DMS53 (cell line): ENCODE measurements at regions not wholly inside any gene's neighbourhood (a gene's known extent, or its start where the extent isn't known, plus 50 kb on each side); places are given as distances from the start of the nearest gene placed in this dataset.

Experiments
- DNase-seq: peaks from one replicate; lab custom pipeline; 2025; lab: John Stamatoyannopoulos, UW

GRCh38 chr18:28711096-28711495 is 534.2 kb upstream of the CDH2 start:
- no peak for DNase-seq

- DNase-seq, result no peak
These were observed 530.1 kb upstream of the CDH2 start for GRCh38 chr18:28707006-28707405.

- no peak for DNase-seq
These were observed 529.5 kb upstream of the CDH2 start for GRCh38 chr18:28706397-28706796.

- DNase-seq, result no peak
These were observed 528.6 kb upstream of the CDH2 start for GRCh38 chr18:28705482-28705881.

GRCh38 chr18:28692337-28692736 is 515.4 kb upstream of the CDH2 start:
- DNase-seq, result no peak

- DNase-seq, result no peak
These were observed 514.5 kb upstream of the CDH2 start for GRCh38 chr18:28691496-28691840.

- DNase-seq, result no peak
These were observed 514.0 kb upstream of the CDH2 start for GRCh38 chr18:28690836-28691495.

GRCh38 chr18:28690100-28690499 is 513.2 kb upstream of the CDH2 start:
- no peak for DNase-seq

- no peak for DNase-seq
These were observed 512.7 kb upstream of the CDH2 start for GRCh38 chr18:28689588-28689987.

GRCh38 chr18:28684746-28685355 is 507.9 kb upstream of the CDH2 start:
- DNase-seq, result no peak

GRCh38 chr18:28682912-28683311 is 506.0 kb upstream of the CDH2 start:
- DNase-seq, result no peak

- no peak for DNase-seq
These were observed 492.2 kb upstream of the CDH2 start for GRCh38 chr18:28669165-28669564.

- no peak for DNase-seq
These were observed 489.3 kb upstream of the CDH2 start for GRCh38 chr18:28666216-28666615.

GRCh38 chr18:28657961-28658360 is 481.0 kb upstream of the CDH2 start:
- DNase-seq, result no peak

GRCh38 chr18:28652654-28653053 is 475.7 kb upstream of the CDH2 start:
- DNase-seq, result no peak

- no peak for DNase-seq
These were observed 474.4 kb upstream of the CDH2 start for GRCh38 chr18:28651298-28651697.

- DNase-seq, result no peak
These were observed 473.9 kb upstream of the CDH2 start for GRCh38 chr18:28650860-28651259.

GRCh38 chr18:28647961-28648360 is 471.0 kb upstream of the CDH2 start:
- no peak for DNase-seq

- peak; percentile 13 for DNase-seq
These were observed 461.0 kb upstream of the CDH2 start for GRCh38 chr18:28637897-28638296.

GRCh38 chr18:28635530-28635929 is 458.6 kb upstream of the CDH2 start:
- DNase-seq, result no peak

GRCh38 chr18:28626756-28627155 is 449.8 kb upstream of the CDH2 start:
- DNase-seq, result no peak

GRCh38 chr18:28607991-28608390 is 431.1 kb upstream of the CDH2 start:
- no peak for DNase-seq

- no peak for DNase-seq
These were observed 429.8 kb upstream of the CDH2 start for GRCh38 chr18:28606686-28607085.

GRCh38 chr18:28602391-28602790 is 425.5 kb upstream of the CDH2 start:
- DNase-seq, result no peak
